NCI-H82 treated with DMSO at 0.1 percent for 48 hours (cell line): ENCODE measurements at regions not wholly inside any gene's neighbourhood (a gene's known extent, or its start where the extent isn't known, plus 50 kb on each side); places are given as distances from the start of the nearest gene placed in this dataset.

Experiments
- DNase-seq: peaks from one replicate; lab custom pipeline; 2025; ENCODE audit not compliant: unreplicated experiment; lab: John Stamatoyannopoulos, UW

DNA sequence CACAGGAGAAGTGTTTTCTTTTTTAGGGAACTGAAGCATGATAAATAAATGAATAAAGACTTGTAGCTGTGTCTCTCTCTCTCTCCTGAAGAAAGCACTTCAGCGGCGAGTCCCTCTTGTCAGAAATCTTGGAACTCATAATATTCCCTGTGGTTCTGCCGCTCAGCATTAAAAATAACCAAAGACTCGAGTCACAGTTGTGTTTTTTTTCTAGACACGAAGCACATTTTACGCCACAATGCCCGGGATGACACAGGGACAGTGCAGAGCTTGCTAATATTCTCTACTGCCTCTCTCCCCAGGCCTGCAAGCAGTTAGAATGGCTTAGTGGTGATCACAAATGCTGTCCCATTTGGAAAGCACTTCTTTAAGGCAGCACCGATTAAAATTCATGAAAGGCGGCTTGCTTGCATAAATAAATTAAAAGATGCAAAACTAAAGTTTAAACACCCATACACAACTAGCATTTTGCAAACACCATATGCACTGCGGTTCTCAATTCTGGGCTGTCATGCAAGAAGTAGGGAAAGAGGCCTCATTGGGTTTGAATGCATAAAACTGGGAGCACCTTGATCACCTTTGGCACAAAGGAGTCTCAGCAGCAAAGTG lies 597.4 kb downstream of the SOX6 start:
- DNase-seq, result no peak

DNA sequence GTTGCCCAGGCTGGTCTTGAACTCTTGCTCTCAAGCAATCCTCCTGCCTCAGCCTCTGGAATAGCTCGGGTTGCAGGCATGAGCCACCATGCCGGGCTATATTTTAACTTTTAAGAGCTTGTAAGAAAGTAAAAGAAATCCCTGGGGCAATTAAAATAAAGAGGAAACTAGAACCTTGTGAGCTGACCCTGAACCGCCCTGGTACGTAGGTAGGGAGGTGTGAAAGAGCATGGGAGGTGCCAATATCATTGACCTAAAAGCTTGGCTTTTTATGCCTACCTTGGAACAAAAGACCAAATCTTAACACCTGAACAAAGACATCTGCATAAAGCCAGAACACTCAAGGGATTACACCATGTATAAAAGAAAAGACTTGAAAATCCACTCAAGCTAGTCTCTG lies 595.1 kb downstream of the SOX6 start:
- DNase-seq, result no peak

GRCh38 chr11:15764326-15764725 lies 592.0 kb downstream of the SOX6 start:
- no peak for DNase-seq

DNA sequence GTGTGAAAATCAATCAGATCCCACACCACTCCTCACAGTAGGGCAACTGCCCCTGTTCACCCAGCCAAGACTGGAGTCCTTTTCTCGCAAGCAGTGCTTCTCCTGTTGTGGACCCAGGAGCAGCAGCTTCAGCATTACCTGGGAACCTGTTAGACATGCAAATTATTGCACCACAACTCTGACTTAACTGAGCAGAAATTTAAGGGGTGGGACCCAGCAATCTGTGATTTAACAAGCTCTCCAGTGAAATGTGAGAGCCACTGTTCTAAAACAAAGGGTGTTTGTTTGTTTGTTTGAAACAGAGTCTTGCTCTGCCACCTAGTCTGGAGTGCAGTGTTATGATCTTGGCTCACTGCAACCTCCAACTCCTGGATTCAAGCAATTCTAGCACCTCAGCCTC lies 591.4 kb downstream of the SOX6 start:
- DNase-seq, result no peak

DNA sequence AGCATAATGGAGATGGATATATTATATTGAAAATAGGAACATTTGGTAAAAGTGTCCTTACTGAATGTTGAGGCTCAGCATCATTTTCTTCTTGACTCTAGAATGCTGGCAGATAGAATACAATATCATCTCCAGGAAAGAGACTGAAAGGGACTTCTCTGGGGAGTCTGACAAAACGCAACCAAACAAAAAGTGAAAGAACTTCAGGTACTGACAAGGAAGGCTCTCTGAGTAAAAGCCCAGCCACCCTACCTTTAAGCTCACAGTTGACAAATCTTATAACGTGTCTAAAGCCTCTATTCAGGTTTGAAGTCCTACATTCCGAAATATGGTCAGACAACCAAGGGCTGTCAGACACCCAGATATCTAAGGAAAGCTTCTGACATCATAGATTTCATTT lies 590.8 kb downstream of the SOX6 start:
- no peak for DNase-seq

DNA sequence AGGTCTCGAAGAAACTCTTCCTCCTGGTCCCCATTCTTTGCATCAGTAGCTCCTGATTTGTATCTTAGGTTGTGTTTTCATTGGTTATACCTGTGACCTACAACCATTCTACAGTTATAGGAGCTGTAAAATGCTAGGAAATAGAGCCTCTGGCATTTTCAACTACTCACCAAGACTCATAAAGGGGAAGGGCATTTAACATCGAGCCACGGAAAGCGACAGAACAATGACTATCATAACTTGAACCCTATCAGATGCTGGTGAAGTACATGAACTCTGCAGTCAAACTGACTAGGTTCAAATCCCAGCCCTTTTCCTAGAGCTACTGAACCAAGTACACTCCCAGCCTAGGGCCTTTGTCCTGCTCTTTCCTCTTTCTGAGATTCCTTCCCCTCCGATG lies 588.0 kb downstream of the SOX6 start:
- DNase-seq, result no peak

GRCh38 chr11:15769203-15769602 lies 587.1 kb downstream of the SOX6 start:
- DNase-seq, result no peak

- DNase-seq, result no peak
Observed at GRCh38 chr11:15770798-15771414, 585.4 kb downstream of the SOX6 start.

DNA sequence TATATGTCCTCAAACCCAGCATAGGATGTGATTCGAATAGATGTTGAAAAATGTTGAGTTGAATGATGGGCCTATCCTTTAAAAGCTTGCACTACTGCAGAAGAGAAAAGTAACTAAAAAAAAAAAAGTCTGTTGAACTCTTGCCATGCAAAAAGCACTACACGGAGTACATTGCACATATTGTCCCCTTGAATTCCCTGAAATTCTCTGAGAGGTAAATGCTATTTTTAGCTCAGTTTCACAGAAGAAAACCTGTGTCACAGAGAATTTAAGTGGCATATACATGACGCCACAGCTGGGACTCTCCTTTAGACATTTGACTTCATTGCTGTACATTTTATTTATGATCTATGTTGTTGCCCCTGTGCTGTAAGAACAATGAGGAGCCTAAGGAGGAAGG lies 583.8 kb downstream of the SOX6 start:
- DNase-seq, result no peak

- peak; percentile 15 for DNase-seq
Observed at GRCh38 chr11:15772981-15773380, 583.4 kb downstream of the SOX6 start.

- DNase-seq, result no peak
Observed at GRCh38 chr11:15773476-15774387, 582.6 kb downstream of the SOX6 start.

DNA sequence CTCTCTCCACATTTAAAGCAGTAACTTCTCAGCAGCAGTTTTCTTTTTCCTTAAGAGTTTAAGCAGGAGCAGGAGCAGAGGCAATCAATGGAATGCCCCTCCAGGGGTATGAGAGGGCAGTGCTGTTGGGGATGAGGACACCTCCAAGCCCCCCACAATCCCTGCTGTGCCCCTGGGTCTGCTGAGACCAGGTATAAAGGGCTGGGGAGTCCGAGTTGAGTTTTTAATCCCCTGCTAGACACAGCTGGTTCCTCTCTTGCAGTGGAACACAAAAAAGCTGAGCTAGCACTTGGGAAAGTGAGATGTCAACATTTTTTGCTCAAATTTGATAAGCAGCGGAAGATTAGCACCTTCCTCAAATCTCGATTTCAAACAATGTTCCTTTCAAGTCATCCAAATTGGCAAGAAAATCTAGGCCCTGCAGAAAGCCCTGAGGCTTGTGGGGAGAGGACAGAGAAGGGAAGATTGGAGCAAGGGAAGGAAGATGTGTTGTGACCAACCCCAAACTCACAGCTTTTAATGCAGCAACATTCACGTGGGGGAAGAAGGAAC lies 581.9 kb downstream of the SOX6 start:
- DNase-seq, result no peak

- DNase-seq, result no peak
Observed at GRCh38 chr11:15775015-15775541, 581.3 kb downstream of the SOX6 start.

- no peak for DNase-seq
Observed at GRCh38 chr11:15775797-15776196, 580.5 kb downstream of the SOX6 start.

DNA sequence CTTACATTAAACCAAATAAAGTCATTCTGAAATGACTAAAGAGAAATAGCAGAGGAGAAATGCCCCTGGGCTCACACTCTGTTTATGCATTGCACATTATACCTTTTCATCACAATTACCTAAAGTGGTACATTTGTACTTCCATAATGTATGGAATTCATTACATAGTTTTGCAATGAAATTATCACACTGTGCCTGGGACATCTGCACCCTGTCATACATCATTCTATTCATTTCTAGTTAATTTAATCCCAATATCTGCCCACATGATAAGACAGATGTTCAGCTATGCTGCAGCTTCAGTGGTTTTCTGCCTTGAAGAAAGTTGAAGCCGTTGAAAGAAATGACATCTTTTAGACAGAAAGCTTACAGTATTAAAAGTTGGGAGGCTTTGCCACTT lies 580.0 kb downstream of the SOX6 start:
- DNase-seq, result no peak

DNA sequence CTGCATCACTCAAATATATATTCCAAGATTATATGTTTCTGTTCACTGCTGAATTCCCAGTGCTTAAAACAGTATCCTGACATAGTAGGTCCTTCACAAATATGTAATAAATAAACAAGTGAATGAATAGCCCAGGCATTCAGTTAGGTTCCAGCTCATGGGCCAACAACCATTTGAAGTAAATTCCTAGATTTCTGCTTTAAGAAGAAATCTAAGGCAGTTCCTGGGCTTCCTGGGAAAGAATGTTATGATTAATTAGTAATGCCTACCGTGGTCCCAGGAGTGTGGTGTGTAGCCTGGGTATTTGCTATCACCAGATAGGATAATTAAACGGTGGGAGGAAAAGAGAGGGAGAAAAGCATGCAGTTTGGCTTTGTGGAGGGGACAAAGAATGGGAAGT lies 576.8 kb downstream of the SOX6 start:
- DNase-seq, result no peak

- DNase-seq, result no peak
Observed at GRCh38 chr11:15780382-15780781, 576.0 kb downstream of the SOX6 start.

DNA sequence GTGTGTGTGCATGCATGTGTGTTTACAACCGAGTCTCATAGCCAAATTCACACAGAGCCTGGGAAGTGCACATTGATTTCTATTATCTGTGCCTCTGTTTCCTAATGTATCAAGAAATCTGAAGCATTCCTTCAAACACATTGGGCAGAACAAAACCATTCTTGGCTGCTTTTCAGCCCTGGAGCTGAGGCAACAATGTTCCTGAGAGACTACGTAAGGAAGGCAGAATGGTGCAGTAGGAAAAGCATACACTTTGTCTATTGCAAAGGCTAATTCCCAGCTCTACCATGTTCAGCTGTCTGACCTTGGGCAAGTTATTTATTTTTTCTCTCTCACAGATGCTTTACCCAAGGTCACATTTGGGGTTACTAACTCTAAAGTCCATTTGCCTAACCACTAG lies 575.5 kb downstream of the SOX6 start:
- no peak for DNase-seq

DNA sequence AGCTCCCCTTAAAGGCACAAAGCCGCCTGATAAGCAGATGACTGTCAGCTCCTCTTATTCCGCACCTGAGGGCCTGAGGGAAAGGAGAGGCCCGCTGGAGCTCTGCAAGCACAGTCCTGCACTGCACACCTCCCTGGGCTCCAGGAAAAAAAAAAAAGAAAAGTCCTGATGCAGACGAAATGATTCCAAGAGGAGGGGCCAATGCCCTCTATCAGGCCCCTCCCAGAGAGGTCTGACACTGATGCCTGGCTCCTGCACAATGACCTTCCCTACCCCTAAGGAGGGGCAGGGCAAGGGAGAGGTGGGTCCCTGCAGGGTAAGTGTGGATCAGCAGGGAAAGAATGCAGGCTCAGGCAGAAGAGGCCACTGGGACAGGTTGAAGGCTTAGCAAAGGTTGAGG lies 572.7 kb downstream of the SOX6 start:
- DNase-seq, result no peak

DNA sequence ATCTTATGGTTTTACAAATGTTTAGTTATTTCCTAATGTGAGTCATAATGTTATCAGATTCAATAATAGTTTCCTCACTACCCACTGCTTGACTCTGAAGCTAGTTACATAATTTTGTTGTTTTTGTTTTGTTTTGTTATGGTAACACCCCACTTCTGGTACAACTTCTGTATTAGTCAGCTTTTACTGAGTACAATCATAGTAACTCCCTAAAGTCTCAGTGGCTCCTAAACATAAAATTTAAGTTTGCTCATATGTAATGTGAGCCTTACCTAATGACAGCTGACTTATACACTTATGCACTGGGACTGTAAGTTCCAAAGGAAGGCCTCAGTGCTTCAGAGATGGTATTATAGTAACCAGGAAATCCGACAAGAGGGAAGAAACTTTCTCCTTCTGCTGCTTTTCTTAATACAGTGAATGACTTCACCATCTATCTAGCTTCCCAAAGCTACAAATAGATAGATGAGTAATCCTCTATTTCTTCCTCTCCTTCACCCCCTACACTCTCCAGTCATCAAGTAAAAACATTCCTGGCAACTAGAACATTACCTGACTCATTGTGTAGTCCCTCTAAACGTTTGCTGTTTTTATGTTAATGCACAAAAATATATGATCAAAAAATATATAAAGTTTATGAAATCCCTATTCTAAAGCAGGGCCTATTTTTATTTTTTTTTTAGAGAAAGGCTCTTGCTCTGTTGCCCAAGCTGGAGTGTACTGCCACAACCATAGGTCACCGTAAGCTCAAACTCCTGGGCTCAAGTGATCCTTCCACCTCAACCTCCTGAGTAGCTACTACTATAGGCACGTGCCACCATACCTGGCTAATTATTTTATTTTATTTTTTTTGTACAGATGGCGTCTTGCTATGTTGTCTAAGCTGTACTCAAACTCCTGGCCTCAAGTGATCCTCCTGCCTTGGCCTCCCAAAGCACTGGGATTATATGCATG lies 563.0 kb downstream of the SOX6 start:
- no peak for DNase-seq
